Endothelial cell of umbilical vein (primary cell): ENCODE measurements at regions not wholly inside any gene's neighbourhood (a gene's known extent, or its start where the extent isn't known, plus 50 kb on each side); places are given as distances from the start of the nearest gene placed in this dataset.

ENCODE experiments used
- BruUV-seq: library from RNA; stranded (reverse); fragments of 400-500 nt; replicated peaks from 2 replicates; lab custom pipeline; 2021; lab: Mats Ljungman, UMichigan
- CTCF ChIA-PET: fragments of 300-600, 350-600 bp; sonication (Branson Sonifier 250); formaldehyde crosslinking; loops from one replicate; lab custom pipeline; 2021; ENCODE audit warnings: antibody characterized with exemption, inconsistent platforms; lab: Charles Lee
- POLR2A ChIA-PET: fragments of 300-600, 350-600 bp; sonication (Branson Sonifier 250); formaldehyde crosslinking; loops from one replicate; lab custom pipeline; 2021; ENCODE audit warnings: antibody characterized with exemption, inconsistent platforms; lab: Charles Lee
- DNase-seq: peaks from one replicate; pipeline ENCODE4 v3.0.0-alpha.2; 2011; ENCODE audit warnings: low read depth, low spot score
- FAIRE-seq: peaks from 2 replicates; lab custom pipeline; 2011; peaks lifted over from hg19 to GRCh38; lab: Jason Lieb, UNC
- H2AFZ ChIP-seq: 2 replicates; pipeline ENCODE4 v1.6.0; 2012; ENCODE audit warnings: low read depth, low read length, control low read depth, inconsistent platforms
- H3K27ac ChIP-seq: 2 replicates; pipeline ENCODE4 v1.5.1; 2011; ENCODE audit warnings: low read depth, mild to moderate bottlenecking, control low read depth, low read length, moderate library complexity; ENCODE audit not compliant: insufficient read depth
- H3K27me3 ChIP-seq, 2 experiments: 2 replicates each; pipeline versions ENCODE4 v1.6.0 to v1.6.1; 2011; ENCODE audit warnings: low read length in 2 of 2, mixed read lengths in 1 of 2; ENCODE audit not compliant: control insufficient read depth in 2 of 2, insufficient read depth in 2 of 2
- H3K36me3 ChIP-seq, 2 experiments: 2 replicates in 1 of 2; 3 replicates in 1 of 2; pipeline ENCODE4 v1.5.1; 2011; ENCODE audit warnings: low read length in 2 of 2, mild to moderate bottlenecking in 1 of 2, moderate library complexity in 1 of 2; ENCODE audit not compliant: control insufficient read depth in 2 of 2, insufficient read depth in 2 of 2; ENCODE audit errors: extremely low read depth in 1 of 2
- H3K4me1 ChIP-seq: 3 replicates; pipeline ENCODE4 v1.5.1; 2011; ENCODE audit warnings: mild to moderate bottlenecking, low read length; ENCODE audit not compliant: control insufficient read depth, insufficient read depth; ENCODE audit errors: extremely low read depth
- H3K4me2 ChIP-seq: 2 replicates; pipeline ENCODE4 v1.6.1; 2011; ENCODE audit warnings: low read length, control low read depth, mixed read lengths; ENCODE audit not compliant: insufficient read depth
- H3K4me3 ChIP-seq, 3 experiments: fragments of 200-600 bp in 1 of 3; sonication (generic), shearing (Covaris generic) in 1 of 3; replicated peaks in 1 of 3; 2 replicates each; pipeline ENCODE4 v1.5.1; 2011 to 2016; ENCODE audit warnings: control low read depth in 3 of 3, low read length in 3 of 3, mild to moderate bottlenecking in 2 of 3, inconsistent platforms in 1 of 3, low read depth in 1 of 3, moderate library complexity in 1 of 3; ENCODE audit not compliant: insufficient read depth in 1 of 3
- H3K79me2 ChIP-seq: 2 replicates; pipeline ENCODE4 v1.6.0; 2012; ENCODE audit warnings: low read length, inconsistent platforms; ENCODE audit not compliant: control insufficient read depth, insufficient read depth
- H3K9ac ChIP-seq: replicated peaks from 2 replicates; pipeline ENCODE3; 2011; ENCODE audit warnings: low read length, control low read depth; ENCODE audit not compliant: insufficient read depth; ENCODE audit errors: extremely low read depth
- H3K9me1 ChIP-seq: replicated peaks from 3 replicates; pipeline ENCODE4 v1.6.0; 2011; ENCODE audit warnings: mild to moderate bottlenecking, low read length; ENCODE audit not compliant: control insufficient read depth, insufficient read depth; ENCODE audit errors: extremely low read depth
- H3K9me3 ChIP-seq: replicated peaks from 2 replicates; pipeline ENCODE4 v1.5.1; 2012; ENCODE audit warnings: low read length, inconsistent platforms; ENCODE audit not compliant: control insufficient read depth, insufficient read depth
- H4K20me1 ChIP-seq: replicated peaks from 2 replicates; pipeline ENCODE3; 2011; ENCODE audit warnings: mild to moderate bottlenecking, low read length; ENCODE audit not compliant: control insufficient read depth, insufficient read depth; ENCODE audit errors: extremely low read depth
- CTCF ChIP-seq, 2 donors: IDR thresholded peaks; 1 replicate in 1 of 2; 2 replicates in 1 of 2; pipeline ENCODE4 v1.5.1; 2011; ENCODE audit warnings: low read length in 2 of 2, mild to moderate bottlenecking in 2 of 2, moderate library complexity in 2 of 2, control low read depth in 1 of 2, inconsistent platforms in 1 of 2, low read depth in 1 of 2; ENCODE audit not compliant: insufficient read depth in 1 of 2; ENCODE audit errors: extremely low read depth in 1 of 2
- EZH2 ChIP-seq: IDR thresholded peaks from 2 replicates; pipeline ENCODE4 v1.6.1; 2012; ENCODE audit warnings: borderline replicate concordance, low read depth, mild to moderate bottlenecking, moderate library complexity, low read length, inconsistent platforms; ENCODE audit not compliant: severe bottlenecking
- FOS ChIP-seq: IDR thresholded peaks from 2 replicates; pipeline ENCODE4 v1.6.1; 2011; ENCODE audit warnings: mild to moderate bottlenecking, low read length, moderate library complexity, borderline replicate concordance; ENCODE audit not compliant: insufficient read depth
- GATA2 ChIP-seq: IDR thresholded peaks from 2 replicates; pipeline ENCODE4 v1.7.0; 2011; ENCODE audit warnings: low read depth, mild to moderate bottlenecking, moderate library complexity, mixed read lengths, low read length; ENCODE audit not compliant: insufficient read length, insufficient read depth
- JUN ChIP-seq: IDR thresholded peaks from 2 replicates; pipeline ENCODE4 v1.6.1; 2011; ENCODE audit warnings: borderline replicate concordance, low read depth; ENCODE audit not compliant: insufficient read length, insufficient read depth
- MAX ChIP-seq: IDR thresholded peaks from 2 replicates; pipeline ENCODE4 v1.6.1; 2011; ENCODE audit not compliant: insufficient read depth, insufficient read length
- MYC ChIP-seq: IDR thresholded peaks from one replicate; pipeline ENCODE4 v1.6.1; 2011; ENCODE audit warnings: mild to moderate bottlenecking, low read depth, low read length
- POLR2A ChIP-seq: IDR thresholded peaks from 2 replicates; pipeline ENCODE4 v1.6.1; 2012; ENCODE audit warnings: low read depth, mild to moderate bottlenecking, control low read depth, low read length
- POLR2AphosphoS5 ChIP-seq: IDR thresholded peaks from 2 replicates; pipeline ENCODE4 v1.6.1; 2012; ENCODE audit warnings: low read depth, mild to moderate bottlenecking, control low read depth, low read length, moderate library complexity; ENCODE audit not compliant: insufficient read depth
- dilution Hi-C: fragments of 300-500 bp; cut with MboI; formaldehyde crosslinking; loops from one replicate; pipeline ENCODE4 v1.15.0; 2019; ENCODE audit warnings: low sequenced_read_pairs; ENCODE audit not compliant: extremely low pct_ligation_motif_present
- intact Hi-C: fragments of 100-400 bp; cut with micrococcal nuclease; formaldehyde crosslinking; loops from one replicate; pipeline ENCODE4 v1.10.0; 2022

GRCh38 chr1:79369091-79369490 lies 362.6 kb upstream of the ADGRL4 start:
- no peaks in the 10 kb centered on the region for H4K20me1 ChIP-seq
- no peak for TF ChIP-seq POLR2AphosphoS5
- no peak for TF ChIP-seq POLR2A
- no peak for TF ChIP-seq JUN
- no peak for TF ChIP-seq MAX
- no peak for TF ChIP-seq GATA2
- TF ChIP-seq FOS: no peak
- TF ChIP-seq EZH2: no peak
- intact Hi-C loops (no loop called here), dilution Hi-C loops (no loop called here)
- ChIA-PET POLR2A (no interaction called here), CTCF (no interaction called here)
- no peaks in the 10 kb centered on the region for H3K79me2 ChIP-seq
- H3K4me3 ChIP-seq: no peak overlapping the region
- no peaks in the 10 kb centered on the region for H3K9me1 ChIP-seq
- H2AFZ ChIP-seq: no peak overlapping the region
- BruUV-seq: no TSS peak
- no peaks in the 10 kb centered on the region for H3K27me3 ChIP-seq
- no peaks in the 10 kb centered on the region for H3K4me1 ChIP-seq
- DNase-seq (no peak), FAIRE-seq (no peak)
- H3K36me3 ChIP-seq: no peaks in the 10 kb centered on the region
- no peak overlapping the region for H3K9ac ChIP-seq
- H3K27ac ChIP-seq: no peak overlapping the region
- H3K9me3 ChIP-seq: no peaks in the 10 kb centered on the region
- no peak overlapping the region for H3K4me2 ChIP-seq

- ChIA-PET CTCF (interaction anchor here (1.0 kb wide), 1 partner anchor 11 kb away, joined by 7 read pairs; no protein-coding TSS in a partner anchor), POLR2A (no interaction called here)
- Histone ChIP-seq H3K9ac (no peak overlapping the region), H3K9me3 (no peaks in the 10 kb centered on the region), H3K4me3 (no peak overlapping the region), H3K79me2 (no peaks in the 10 kb centered on the region), H3K36me3 (no peaks in the 10 kb centered on the region), H3K27ac (no peak overlapping the region), H2AFZ (no peak overlapping the region), H3K4me2 (no peak overlapping the region), H3K27me3 (no peaks in the 10 kb centered on the region), H3K4me1 (no peaks in the 10 kb centered on the region), H4K20me1 (no peaks in the 10 kb centered on the region), H3K9me1 (no peaks in the 10 kb centered on the region)
- intact Hi-C loops: no loop called here
- dilution Hi-C loops: no loop called here
- TF ChIP-seq EZH2 (no peak), MYC (no peak), FOS (no peak), CTCF (IDR thresholded peaks at IDR 0.05; ENCODE audit: extremely low read depth in 1 of 2, insufficient read depth in 1 of 2, low read depth in 1 of 2, low read length in 2 of 2) (no peak), POLR2AphosphoS5 (no peak), JUN (no peak), MAX (no peak), POLR2A (no peak), GATA2 (no peak)
- BruUV-seq: no TSS peak
- DNase-seq (no peak), FAIRE-seq (no peak)
Observed at GRCh38 chr1:79364896-79365295, 358.4 kb upstream of the ADGRL4 start.
